BLaER1 treated with 17β-estradiol and CSF1 and Interleukin-3, amounts not matched to agents 10 nM and 100 nM (cell line): ENCODE measurements at regions not wholly inside any gene's neighbourhood (a gene's known extent, or its start where the extent isn't known, plus 50 kb on each side); places are given as distances from the start of the nearest gene placed in this dataset.

ENCODE experiments used
- H3K27ac ChIP-seq, 11 experiments: shearing (Covaris generic); formaldehyde crosslinking; 2 replicates each; pipeline ENCODE4 v1.8.1; 2022
- H3K27me3 ChIP-seq, 11 experiments: shearing (Covaris generic); formaldehyde crosslinking; 2 replicates each; pipeline ENCODE4 v1.8.1; 2022
- H3K36me3 ChIP-seq, 11 experiments: shearing (Covaris generic); formaldehyde crosslinking; 2 replicates each; pipeline ENCODE4 v1.8.1; 2022
- H3K4me1 ChIP-seq, 10 experiments: shearing (Covaris generic); formaldehyde crosslinking; 2 replicates each; pipeline ENCODE4 v1.8.1; 2022
- H3K4me2 ChIP-seq, 11 experiments: shearing (Covaris generic); formaldehyde crosslinking; 2 replicates each; pipeline ENCODE4 v1.8.1; 2022
- H3K4me3 ChIP-seq, 10 experiments: shearing (Covaris generic); formaldehyde crosslinking; 2 replicates each; pipeline ENCODE4 v1.8.1; 2022
- H3K9ac ChIP-seq, 11 experiments: shearing (Covaris generic); formaldehyde crosslinking; 2 replicates each; pipeline ENCODE4 v1.8.1; 2022
- H3K9me3 ChIP-seq, 11 experiments: shearing (Covaris generic); formaldehyde crosslinking; replicated peaks in 1 of 11; 2 replicates each; pipeline ENCODE4 v1.8.1; 2022
- H4K20me1 ChIP-seq, 11 experiments: shearing (Covaris generic); formaldehyde crosslinking; 2 replicates each; pipeline ENCODE4 v1.8.1; 2022
- Cebpa-rat ChIP-seq, 11 experiments: shearing (Covaris generic); IDR thresholded peaks; 2 replicates each; pipeline ENCODE4 v1.8.1; 2022

GRCh38 chr20:16946097-16946496 is 197.9 kb downstream of the OTOR start:
- no peak overlapping the region for H3K9ac ChIP-seq
- H3K4me3 ChIP-seq: no peak overlapping the region
- H3K27me3 ChIP-seq: no peaks in the 10 kb centered on the region
- H3K27ac ChIP-seq: no peak overlapping the region
- peaks cover 0 to 15% (median 5%) of the 10 kb centered on the region in 11 experiments; a peak in 5 of 22 replicates for H3K9me3 ChIP-seq
- no peak overlapping the region for H3K4me2 ChIP-seq
- no peaks in the 10 kb centered on the region for H4K20me1 ChIP-seq
- no peaks in the 10 kb centered on the region for H3K36me3 ChIP-seq
- H3K4me1 ChIP-seq: no peaks in the 10 kb centered on the region
- no peak for TF ChIP-seq Cebpa-rat (IDR thresholded peaks at IDR 0.05)

GRCh38 chr20:16947479-16947878 is 199.3 kb downstream of the OTOR start:
- Histone ChIP-seq H3K9me3 (peaks cover 0 to 15% (median 5%) of the 10 kb centered on the region in 11 experiments; a peak in 5 of 22 replicates), H3K4me1 (no peaks in the 10 kb centered on the region), H3K4me3 (no peak overlapping the region), H3K27me3 (no peaks in the 10 kb centered on the region), H4K20me1 (no peaks in the 10 kb centered on the region), H3K9ac (no peak overlapping the region), H3K27ac (no peak overlapping the region), H3K36me3 (no peaks in the 10 kb centered on the region), H3K4me2 (no peak overlapping the region)
- no peak for TF ChIP-seq Cebpa-rat (IDR thresholded peaks at IDR 0.05)

GRCh38 chr20:16951876-16952275 is 203.7 kb downstream of the OTOR start:
- Histone ChIP-seq H3K9ac (no peak overlapping the region), H3K4me2 (no peak overlapping the region), H3K27me3 (no peaks in the 10 kb centered on the region), H3K4me1 (no peaks in the 10 kb centered on the region), H3K27ac (no peak overlapping the region), H4K20me1 (no peaks in the 10 kb centered on the region), H3K9me3 (peaks cover 0 to 15% (median 5%) of the 10 kb centered on the region in 11 experiments; a peak in 5 of 22 replicates), H3K36me3 (no peaks in the 10 kb centered on the region), H3K4me3 (no peak overlapping the region)
- TF ChIP-seq Cebpa-rat (IDR thresholded peaks at IDR 0.05): no peak

DNA sequence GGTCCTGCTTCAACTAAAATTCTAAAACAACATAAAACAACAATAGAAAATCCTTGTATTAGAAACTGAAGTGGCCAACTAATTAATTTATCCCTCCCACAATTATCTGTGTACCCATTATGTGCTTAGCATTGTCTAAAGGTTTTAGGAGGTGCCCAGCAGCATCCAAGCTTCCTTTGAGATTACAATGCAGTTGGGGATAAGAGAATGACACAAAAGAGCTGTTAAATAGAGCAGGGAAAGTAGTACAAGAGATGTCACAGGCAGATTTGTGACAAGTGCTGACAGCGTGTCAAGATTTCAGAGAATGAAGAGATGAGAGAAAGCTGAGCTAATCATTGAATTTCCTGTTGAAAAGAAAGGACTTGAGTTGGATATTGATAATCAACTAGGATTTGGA is 204.8 kb downstream of the OTOR start:
- H3K36me3 ChIP-seq: no peaks in the 10 kb centered on the region
- no peak overlapping the region for H3K27ac ChIP-seq
- no peak overlapping the region for H3K4me2 ChIP-seq
- no peaks in the 10 kb centered on the region for H3K27me3 ChIP-seq
- no peaks in the 10 kb centered on the region for H4K20me1 ChIP-seq
- peaks cover 0 to 15% (median 5%) of the 10 kb centered on the region in 11 experiments; a peak in 5 of 22 replicates for H3K9me3 ChIP-seq
- H3K9ac ChIP-seq: no peak overlapping the region
- no peak overlapping the region for H3K4me3 ChIP-seq
- no peak for TF ChIP-seq Cebpa-rat (IDR thresholded peaks at IDR 0.05)
- H3K4me1 ChIP-seq: no peaks in the 10 kb centered on the region

- H3K4me2 ChIP-seq: no peak overlapping the region
- no peaks in the 10 kb centered on the region for H3K4me1 ChIP-seq
- H3K27me3 ChIP-seq: no peaks in the 10 kb centered on the region
- H3K4me3 ChIP-seq: no peak overlapping the region
- peaks cover 0 to 15% (median 5%) of the 10 kb centered on the region in 11 experiments; a peak in 5 of 22 replicates for H3K9me3 ChIP-seq
- TF ChIP-seq Cebpa-rat (IDR thresholded peaks at IDR 0.05): no peak
- no peaks in the 10 kb centered on the region for H3K36me3 ChIP-seq
- H3K27ac ChIP-seq: no peak overlapping the region
- H4K20me1 ChIP-seq: no peaks in the 10 kb centered on the region
- H3K9ac ChIP-seq: no peak overlapping the region
These were observed 205.7 kb downstream of the OTOR start for GRCh38 chr20:16953858-16954257.

- no peak overlapping the region for H3K9ac ChIP-seq
These were observed 207.3 kb downstream of the OTOR start for GRCh38 chr20:16955462-16955861.

DNA sequence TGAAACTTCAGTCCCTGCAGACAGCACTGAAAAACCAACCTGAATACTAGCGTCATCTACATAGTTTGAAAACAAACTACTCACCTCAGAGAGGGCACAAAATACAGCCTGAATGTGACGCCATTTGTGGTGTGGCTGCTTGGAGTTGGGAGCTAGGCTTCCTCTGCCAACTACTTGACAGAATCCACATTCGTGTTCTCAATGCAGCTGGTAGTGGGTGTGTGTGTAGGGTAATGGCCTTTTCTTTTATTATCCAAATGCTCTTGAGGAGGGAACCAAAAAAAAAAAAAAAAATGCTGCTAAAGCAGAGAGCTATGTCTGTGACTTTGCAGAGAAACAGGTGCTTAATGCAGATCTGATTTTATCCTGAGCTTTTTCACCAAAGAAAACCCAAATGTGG is 207.8 kb downstream of the OTOR start:
- no peak for TF ChIP-seq Cebpa-rat (IDR thresholded peaks at IDR 0.05)
- H3K36me3 ChIP-seq: no peaks in the 10 kb centered on the region

More at GRCh38 chr20:16955462-16955861, 207.3 kb downstream of the OTOR start:
- no peaks in the 10 kb centered on the region for H4K20me1 ChIP-seq
- H3K36me3 ChIP-seq: no peaks in the 10 kb centered on the region
- no peak for TF ChIP-seq Cebpa-rat (IDR thresholded peaks at IDR 0.05)
- H3K4me3 ChIP-seq: no peak overlapping the region
- H3K27me3 ChIP-seq: no peaks in the 10 kb centered on the region
- H3K4me2 ChIP-seq: no peak overlapping the region
- no peaks in the 10 kb centered on the region for H3K4me1 ChIP-seq
- no peak overlapping the region for H3K27ac ChIP-seq
- peaks cover 0 to 11% (median 8%) of the 10 kb centered on the region in 11 experiments; a peak in 15 of 22 replicates for H3K9me3 ChIP-seq

DNA sequence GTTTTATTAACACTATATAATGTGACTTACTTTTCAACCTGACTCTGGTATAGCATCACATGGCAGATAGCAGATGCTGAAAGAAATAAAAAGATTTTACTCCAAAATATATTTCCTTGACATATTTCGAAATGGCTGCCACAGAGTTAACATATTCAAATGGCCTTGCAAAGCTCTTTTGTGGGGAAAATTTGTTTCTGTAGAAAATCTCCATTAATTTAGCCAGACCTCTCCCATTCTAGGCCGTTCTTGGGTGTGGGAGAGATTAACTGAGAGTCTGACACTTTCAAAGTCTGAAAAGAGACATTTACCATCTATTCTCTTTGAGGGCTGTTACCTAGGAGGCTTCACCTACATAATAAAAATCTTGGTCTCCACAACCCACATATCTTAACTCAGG is 217.2 kb downstream of the OTOR start:
- peaks cover 9 to 22% (median 14%) of the 10 kb centered on the region in 11 experiments for H3K9me3 ChIP-seq
- no peak overlapping the region for H3K4me2 ChIP-seq
- H3K9ac ChIP-seq: no peak overlapping the region
- H3K27ac ChIP-seq: no peak overlapping the region
- H4K20me1 ChIP-seq: no peaks in the 10 kb centered on the region
- no peak overlapping the region for H3K4me3 ChIP-seq
- H3K4me1 ChIP-seq: no peaks in the 10 kb centered on the region
- no peaks in the 10 kb centered on the region for H3K36me3 ChIP-seq
- TF ChIP-seq Cebpa-rat (IDR thresholded peaks at IDR 0.05): no peak
- H3K27me3 ChIP-seq: no peaks in the 10 kb centered on the region

More for the DNA sequence above, 207.8 kb downstream of the OTOR start:
- Histone ChIP-seq H3K4me2 (no peak overlapping the region), H3K4me3 (no peak overlapping the region), H3K9me3 (peaks cover 5 to 15% (median 12%) of the 10 kb centered on the region in 11 experiments), H3K27me3 (no peaks in the 10 kb centered on the region), H4K20me1 (no peaks in the 10 kb centered on the region), H3K9ac (no peak overlapping the region), H3K27ac (no peak overlapping the region), H3K4me1 (no peaks in the 10 kb centered on the region)

- Histone ChIP-seq H3K9me3 (peaks cover under 1 to 12% (median 5%) of the 10 kb centered on the region in 11 experiments; a peak in 18 of 22 replicates), H3K4me1 (no peaks in the 10 kb centered on the region), H3K36me3 (no peaks in the 10 kb centered on the region), H3K27me3 (no peaks in the 10 kb centered on the region), H3K27ac (no peak overlapping the region), H4K20me1 (no peaks in the 10 kb centered on the region), H3K4me2 (no peak overlapping the region), H3K9ac (no peak overlapping the region), H3K4me3 (no peak overlapping the region)
- no peak for TF ChIP-seq Cebpa-rat (IDR thresholded peaks at IDR 0.05)
These were observed 218.2 kb downstream of the OTOR start for GRCh38 chr20:16966276-16966880.

GRCh38 chr20:16968099-16968498 is 219.9 kb downstream of the OTOR start:
- Histone ChIP-seq H3K27me3 (no peaks in the 10 kb centered on the region), H3K9ac (no peak overlapping the region), H3K4me3 (no peak overlapping the region), H3K9me3 (no peaks in the 10 kb centered on the region), H4K20me1 (no peaks in the 10 kb centered on the region), H3K4me2 (no peak overlapping the region), H3K36me3 (no peaks in the 10 kb centered on the region), H3K4me1 (no peaks in the 10 kb centered on the region), H3K27ac (no peak overlapping the region)
- no peak for TF ChIP-seq Cebpa-rat (IDR thresholded peaks at IDR 0.05)
